HEK293T (cell line): ENCODE measurements at regions not wholly inside any gene's neighbourhood (a gene's known extent, or its start where the extent isn't known, plus 50 kb on each side); places are given as distances from the start of the nearest gene placed in this dataset.

Experiments used
- BHLHE40 ChIP-seq: fragments of 450-650 bp; IDR thresholded peaks from 2 replicates; pipeline ENCODE4 v1.6.1; 2016; ENCODE audit warnings: mild to moderate bottlenecking, moderate library complexity, borderline replicate concordance
- ELF4 ChIP-seq: fragments of 450-650 bp; IDR thresholded peaks from 2 replicates; pipeline ENCODE4 v1.6.1; 2017; ENCODE audit warnings: antibody characterized with exemption
- FOXA1 ChIP-seq: fragments of 450-650 bp; IDR thresholded peaks from 2 replicates; pipeline ENCODE4 v1.6.1; 2016; ENCODE audit warnings: mild to moderate bottlenecking
- FOXK2 ChIP-seq: fragments of 450-650 bp; IDR thresholded peaks from 2 replicates; pipeline ENCODE4 v1.6.1; 2016; ENCODE audit warnings: mild to moderate bottlenecking
- FOXM1 ChIP-seq: fragments of 450-650 bp; IDR thresholded peaks from 2 replicates; pipeline ENCODE4 v1.6.1; 2017; ENCODE audit warnings: mild to moderate bottlenecking, borderline replicate concordance
- HDGF ChIP-seq: fragments of 450-650 bp; IDR thresholded peaks from 2 replicates; pipeline ENCODE4 v1.6.1; 2017; ENCODE audit warnings: antibody characterized with exemption, borderline replicate concordance
- L3MBTL2 ChIP-seq: fragments of 450-650 bp; conservative IDR thresholded peaks from 2 replicates; pipeline ENCODE4 v1.6.1; 2016; ENCODE audit warnings: mild to moderate bottlenecking
- LEF1 ChIP-seq: fragments of 450-650 bp; IDR thresholded peaks from 2 replicates; pipeline ENCODE4 v1.6.1; 2017; ENCODE audit warnings: mild to moderate bottlenecking, borderline replicate concordance
- SP1 ChIP-seq: fragments of 450-650 bp; IDR thresholded peaks from 2 replicates; pipeline ENCODE4 v1.6.1; 2017
- SUZ12 ChIP-seq: fragments of 450-650 bp; IDR thresholded peaks from 2 replicates; pipeline ENCODE4 v1.6.1; 2016; ENCODE audit warnings: mild to moderate bottlenecking
- TARDBP ChIP-seq: fragments of 450-650 bp; IDR thresholded peaks from 2 replicates; pipeline ENCODE4 v1.6.1; 2016
- ZNF384 ChIP-seq: fragments of 450-650 bp; IDR thresholded peaks from 2 replicates; pipeline ENCODE4 v1.6.1; 2016
- TF ChIP-seq, protein P1 (sequence below): fragments of 450-650 bp; IDR thresholded peaks from 2 replicates; pipeline ENCODE4 v1.6.1; 2016

DNA sequence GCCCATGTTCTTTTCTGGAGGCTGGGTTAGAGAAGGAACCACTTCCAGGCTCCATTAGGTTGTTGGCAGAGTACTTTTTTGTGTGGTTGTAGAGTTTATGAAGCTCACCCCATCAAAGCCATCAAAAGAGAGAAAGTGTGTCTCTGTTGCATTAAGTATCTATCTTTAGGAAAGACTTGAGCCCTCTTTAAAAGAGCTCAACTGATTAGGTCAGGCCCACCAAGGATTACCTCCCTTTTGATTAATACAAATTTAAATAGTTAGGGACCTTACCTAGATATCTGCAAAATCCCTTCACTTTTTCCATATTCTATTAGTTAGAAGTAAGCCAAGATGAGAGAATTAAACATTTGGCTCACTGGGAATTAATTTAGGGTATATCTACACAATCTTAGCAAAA lies 460.4 kb downstream of the PPARGC1A start:
- TF ChIP-seq FOXA1 (no peak), TARDBP (no peak), ELF4 (no peak), BHLHE40 (no peak), HDGF (no peak), LEF1 (no peak), SUZ12 (no peak), L3MBTL2 (no peak), FOXM1 (no peak), ZNF384 (no peak), SP1 (no peak), FOXK2 (no peak)
- TF ChIP-seq, protein P1, sequence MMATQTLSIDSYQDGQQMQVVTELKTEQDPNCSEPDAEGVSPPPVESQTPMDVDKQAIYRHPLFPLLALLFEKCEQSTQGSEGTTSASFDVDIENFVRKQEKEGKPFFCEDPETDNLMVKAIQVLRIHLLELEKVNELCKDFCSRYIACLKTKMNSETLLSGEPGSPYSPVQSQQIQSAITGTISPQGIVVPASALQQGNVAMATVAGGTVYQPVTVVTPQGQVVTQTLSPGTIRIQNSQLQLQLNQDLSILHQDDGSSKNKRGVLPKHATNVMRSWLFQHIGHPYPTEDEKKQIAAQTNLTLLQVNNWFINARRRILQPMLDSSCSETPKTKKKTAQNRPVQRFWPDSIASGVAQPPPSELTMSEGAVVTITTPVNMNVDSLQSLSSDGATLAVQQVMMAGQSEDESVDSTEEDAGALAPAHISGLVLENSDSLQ, result no peak
